Stimulated activated CD4-positive, alpha-beta T cell treated with anti-CD3 and anti-CD28 coated beads, Interleukin-15, amount 100 ng/mL, for 24 hours (primary cell): ENCODE measurements at regions not wholly inside any gene's neighbourhood (a gene's known extent, or its start where the extent isn't known, plus 50 kb on each side); places are given as distances from the start of the nearest gene placed in this dataset.
"Not testable (repeated sequence)": the region's sequence is repeated elsewhere in the genome, so short reads cannot be mapped to it uniquely, and the experiment has no call there.

Experiments used
- DNase-seq: peaks from one replicate; pipeline ENCODE4 v3.0.0-alpha.2; 2020

DNA sequence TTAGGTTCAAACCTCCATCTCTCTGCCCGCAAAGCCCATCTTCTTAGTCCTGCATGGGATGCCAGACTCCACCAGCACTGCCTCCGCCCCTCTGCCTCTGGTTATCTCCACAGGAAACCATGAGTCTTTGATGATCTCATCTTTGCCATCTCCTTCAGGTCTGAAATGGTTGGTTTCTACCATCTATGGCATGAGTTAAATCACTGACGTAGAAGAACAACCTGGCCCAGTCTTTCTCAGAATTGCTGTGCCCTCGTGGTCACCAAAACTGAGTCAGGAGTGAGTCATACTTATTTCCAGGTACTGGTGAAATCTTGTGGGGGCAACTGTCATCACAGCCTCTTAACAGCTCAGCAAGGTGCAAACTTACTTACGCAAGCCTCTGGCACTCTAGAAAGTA, 468.7 kb upstream of the C16orf82 start:
- peak; percentile 80 for DNase-seq

DNA sequence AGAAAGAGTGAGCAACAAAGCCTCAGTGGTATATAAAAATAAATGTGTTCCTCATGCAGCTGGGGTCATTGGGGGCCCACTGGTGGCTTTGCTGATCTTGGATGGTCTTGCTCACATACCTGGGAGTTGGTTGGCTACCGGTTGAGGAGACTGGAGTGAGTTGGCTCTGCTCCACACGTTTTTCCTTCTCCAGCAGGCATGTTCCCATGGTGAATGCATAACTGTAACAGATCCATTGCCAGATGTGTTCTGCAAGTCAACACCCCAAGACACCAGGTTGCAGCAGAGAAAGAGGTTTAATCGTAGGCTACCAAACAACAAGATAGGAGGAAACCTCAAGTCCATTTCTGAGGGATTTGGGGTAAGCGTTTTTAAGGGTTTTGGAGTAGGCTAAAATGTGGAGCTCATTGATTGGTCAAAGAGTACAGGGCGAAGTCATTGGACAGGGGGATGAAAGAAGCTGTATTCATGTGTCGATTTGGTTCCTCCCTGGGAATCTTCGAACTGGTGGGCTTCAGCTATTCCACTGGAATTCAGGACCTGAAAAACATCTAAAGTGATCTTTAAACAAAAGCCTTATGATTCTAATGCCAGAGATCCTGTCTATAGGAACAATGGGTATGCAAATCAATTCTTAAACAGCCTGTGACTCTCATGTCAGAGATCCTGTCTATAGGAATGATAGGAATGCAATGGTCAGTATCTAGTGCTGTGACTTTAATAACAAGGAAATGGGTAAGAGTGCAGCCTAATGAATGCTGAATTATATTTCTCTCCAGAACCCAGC, 467.5 kb upstream of the C16orf82 start:
- no peak for DNase-seq

DNA sequence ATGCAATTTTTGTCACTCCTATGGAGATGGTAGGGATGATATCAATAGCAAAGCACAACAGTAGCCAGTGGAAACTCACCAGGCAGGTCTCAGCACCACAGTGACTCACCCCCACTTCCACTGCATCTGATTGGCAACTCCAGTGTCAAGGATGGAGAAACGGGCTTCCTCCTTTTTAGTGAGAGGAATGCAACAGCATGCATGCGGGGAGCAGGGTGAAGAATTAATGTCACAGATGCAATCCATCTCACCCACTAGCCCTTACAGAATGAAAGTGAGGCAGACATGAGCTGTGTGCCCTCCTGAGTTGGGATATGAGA, 467.0 kb upstream of the C16orf82 start:
- peak; percentile 24 for DNase-seq

DNA sequence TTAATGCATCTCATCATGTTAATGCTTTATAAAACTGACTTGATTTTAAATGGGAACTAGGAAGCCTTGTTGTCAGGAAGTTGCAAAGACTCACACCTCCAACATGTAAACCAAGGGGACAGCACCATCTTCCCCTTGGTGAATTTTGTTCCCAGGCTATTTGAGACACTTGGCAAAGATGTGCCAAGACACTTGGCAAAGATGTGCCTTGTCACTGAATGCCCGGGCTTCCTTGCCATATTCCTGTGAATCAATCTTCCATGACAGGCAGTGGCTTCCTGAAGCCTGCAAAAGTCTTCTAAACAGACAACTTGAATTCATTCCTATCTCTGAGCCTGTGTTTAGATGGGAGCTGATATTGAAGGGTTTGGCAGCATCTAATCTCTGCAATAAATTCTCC, 465.4 kb upstream of the C16orf82 start:
- no peak for DNase-seq

DNA sequence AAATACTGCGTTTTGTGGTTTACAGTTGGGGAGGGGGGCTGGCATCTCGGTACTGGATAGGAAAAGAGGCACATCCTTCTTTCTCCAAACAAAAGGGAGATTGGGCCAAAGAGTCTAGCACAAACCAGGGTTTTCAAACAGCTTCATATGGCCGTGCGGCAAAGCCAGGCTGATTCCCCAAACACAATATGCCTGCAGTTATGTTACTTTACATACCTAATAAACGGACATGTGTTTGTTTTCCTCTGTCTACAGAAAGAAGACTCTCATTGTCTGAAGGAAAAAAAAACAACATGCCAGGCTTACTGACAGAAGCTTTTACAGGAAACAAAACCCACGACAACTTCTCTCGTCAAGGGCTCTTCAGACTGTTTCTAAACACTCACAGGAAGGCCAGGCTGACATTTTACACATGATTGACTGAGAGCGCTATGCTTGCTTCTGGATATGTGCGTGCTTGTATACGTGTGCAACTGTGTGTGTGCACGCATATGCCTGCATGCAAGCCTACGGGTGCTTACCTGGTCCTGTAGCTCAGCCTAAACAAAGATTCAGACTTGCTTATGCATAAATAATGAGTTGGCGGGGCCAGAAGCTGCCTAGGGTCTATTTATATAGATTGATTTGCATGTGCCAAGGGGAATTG, 461.0 kb upstream of the C16orf82 start:
- DNase-seq: no peak

DNA sequence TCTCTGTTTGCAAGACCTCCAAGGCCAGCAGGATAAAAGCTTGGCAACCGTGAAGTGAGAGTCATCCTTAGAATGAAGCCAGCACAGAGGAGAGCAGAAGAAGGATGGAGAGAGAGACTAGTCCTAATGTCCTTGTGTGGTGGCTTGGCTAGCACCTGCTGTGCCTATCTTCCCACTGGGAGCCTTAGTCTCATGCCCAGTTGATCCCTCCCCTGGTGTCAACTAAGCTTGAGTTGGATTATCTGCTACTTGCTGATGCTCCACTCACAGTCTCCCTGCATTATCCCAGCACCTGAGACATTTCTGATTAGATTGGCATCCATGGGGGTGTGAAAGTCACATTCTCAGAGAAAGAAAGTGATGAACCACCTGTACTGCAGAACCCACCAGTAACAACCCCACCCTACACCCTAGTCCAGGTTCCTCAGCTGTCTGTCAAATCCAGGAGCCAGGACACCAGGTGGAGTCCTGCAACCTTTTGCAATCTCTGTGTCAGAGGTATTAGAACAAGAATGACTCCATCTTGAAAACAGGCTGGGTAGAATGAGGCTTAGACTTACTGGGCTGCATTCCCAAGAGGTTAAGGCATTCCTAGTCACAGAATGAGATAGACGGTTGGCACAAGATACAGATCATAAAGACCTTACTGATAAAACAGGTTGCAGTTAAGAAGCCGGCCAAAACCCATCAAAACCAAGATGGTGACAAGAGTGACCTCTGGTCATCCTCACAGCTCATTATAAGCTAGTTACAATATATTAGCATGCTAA, 460.2 kb upstream of the C16orf82 start:
- no peak for DNase-seq

DNA sequence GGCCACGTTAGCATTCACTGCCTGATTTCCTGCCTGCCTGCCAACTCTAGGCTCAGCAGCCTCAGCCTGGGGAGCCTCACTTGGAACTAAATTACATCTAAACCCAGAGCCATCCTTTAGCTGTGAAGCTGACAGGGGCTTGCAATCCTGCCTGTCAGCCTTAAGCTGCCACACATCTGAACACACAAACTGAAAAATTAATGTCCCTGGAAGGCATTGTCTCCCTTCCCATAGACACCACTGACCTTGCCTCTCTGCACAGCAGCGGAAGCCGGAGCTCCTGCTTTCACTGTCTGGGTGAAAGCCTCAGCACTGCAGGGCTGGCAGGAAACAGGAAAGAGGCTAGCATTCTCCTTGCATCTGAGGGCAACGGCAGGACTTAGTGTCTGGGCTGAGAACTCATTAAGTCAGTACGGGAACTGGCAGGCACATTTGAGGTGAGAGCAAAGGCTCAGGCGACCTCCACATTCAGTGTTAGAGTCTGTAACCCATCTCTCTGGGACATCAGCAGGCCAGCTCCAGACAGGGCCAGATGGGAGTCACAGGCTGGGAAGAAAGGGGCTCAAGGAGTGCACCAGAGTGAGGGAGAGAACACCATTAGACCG, 452.4 kb upstream of the C16orf82 start:
- DNase-seq: no peak

DNA sequence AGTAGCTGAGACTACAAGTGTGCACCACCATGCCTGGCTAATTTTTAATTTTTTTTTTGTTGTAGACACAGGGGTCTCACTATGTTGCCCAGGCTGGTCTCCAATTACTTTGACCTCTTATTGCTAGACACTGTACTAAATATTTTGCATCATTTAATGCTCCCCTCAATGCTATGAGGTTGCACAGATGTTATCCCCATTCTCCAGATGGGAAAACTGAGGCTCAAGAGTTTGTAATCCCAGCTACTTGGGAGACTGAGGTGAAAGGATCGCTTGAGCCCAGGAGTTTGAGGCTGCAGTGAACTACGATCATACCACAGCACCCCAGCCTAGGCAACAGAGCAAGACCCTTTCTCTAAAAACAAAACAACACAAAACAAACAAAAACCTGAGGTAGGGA, 443.3 kb upstream of the C16orf82 start:
- DNase-seq: no peak

DNA sequence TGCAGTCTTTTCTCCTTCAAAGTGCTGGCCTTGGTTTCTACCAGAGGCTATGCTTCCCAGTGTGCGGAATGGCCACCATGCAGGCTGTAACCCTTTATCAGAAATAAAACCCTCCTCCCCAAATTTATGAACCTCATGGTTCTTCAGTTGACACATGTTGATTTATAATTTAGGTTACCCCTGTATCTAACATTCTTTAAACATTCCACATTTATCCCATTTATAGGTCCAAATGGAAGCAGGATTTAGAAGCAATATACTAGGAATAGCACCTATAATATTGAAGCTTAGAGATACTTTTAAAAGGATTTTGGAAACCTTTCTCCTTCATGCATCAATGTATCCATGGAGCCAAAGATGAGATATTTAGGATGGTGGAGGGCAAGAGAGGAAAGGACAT, 438.8 kb upstream of the C16orf82 start:
- no peak for DNase-seq

DNA sequence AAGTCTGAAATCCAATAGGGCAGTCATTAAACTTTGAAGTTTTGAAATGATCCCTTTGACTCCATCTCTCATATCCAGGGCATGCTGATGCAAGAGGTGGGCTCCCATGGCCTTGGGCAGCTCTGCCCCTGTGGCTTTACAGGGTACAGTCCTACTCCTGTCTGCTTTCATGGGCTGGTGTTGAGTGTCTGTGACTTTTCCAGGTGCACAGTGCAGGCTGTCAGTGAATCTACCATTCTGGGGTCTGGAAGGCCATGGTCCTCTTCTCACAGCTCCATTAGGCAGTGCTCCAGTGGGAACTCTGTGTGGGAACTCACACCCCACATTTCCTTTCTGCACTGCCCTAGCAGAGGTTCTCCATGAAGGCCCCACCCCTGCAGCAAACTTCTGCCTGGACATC, 435.4 kb upstream of the C16orf82 start:
- DNase-seq: not testable (repeated sequence)

DNA sequence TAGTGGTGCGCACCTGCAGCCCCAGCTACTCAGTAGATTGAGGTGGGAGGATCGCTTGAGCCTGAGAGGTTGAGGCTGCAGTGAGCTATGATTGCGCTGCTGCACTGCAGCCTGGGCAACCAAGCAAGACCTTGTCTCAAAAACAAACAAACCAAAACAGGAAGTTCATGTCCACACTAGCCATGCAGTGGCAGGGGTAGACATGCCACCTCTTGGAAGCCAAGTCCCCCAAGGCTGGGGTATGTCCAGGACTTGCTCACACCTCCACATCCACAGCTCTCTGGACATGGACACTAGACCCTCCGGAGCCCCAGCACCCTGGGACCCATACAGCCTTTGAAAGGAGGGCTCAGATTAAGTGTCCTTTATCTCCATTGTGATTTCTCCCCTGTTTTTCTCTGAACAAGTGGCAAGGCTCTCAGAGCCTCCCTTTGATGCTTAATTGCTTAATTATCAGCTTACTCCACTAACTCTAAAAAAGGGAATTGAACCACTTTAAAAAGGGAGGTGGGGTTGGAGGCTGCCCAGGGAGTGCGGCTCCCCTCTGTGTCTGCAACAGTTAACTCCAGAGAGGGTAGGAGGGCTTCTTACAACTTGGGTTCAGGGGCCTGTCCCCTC, 424.6 kb upstream of the C16orf82 start:
- DNase-seq: no peak

DNA sequence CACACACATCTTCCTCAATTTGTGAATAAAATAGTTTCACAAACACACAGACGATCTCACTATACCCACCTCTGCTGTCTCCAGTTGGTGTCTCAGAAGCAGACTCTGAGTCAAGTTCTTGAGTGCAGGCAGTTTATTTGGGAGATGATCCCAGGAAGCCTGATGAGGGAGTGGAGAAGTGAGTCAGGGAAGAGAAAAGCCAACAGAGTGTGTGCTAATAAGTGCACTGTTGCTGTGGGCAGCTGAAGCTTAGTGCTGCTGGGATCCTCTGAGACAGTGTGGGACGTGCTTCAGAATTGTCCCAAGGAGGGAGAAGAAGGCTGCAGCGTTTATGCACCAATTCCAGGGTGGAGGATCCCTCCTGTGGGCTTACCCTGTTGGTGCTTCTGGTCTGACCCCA, 423.2 kb upstream of the C16orf82 start:
- DNase-seq: no peak

DNA sequence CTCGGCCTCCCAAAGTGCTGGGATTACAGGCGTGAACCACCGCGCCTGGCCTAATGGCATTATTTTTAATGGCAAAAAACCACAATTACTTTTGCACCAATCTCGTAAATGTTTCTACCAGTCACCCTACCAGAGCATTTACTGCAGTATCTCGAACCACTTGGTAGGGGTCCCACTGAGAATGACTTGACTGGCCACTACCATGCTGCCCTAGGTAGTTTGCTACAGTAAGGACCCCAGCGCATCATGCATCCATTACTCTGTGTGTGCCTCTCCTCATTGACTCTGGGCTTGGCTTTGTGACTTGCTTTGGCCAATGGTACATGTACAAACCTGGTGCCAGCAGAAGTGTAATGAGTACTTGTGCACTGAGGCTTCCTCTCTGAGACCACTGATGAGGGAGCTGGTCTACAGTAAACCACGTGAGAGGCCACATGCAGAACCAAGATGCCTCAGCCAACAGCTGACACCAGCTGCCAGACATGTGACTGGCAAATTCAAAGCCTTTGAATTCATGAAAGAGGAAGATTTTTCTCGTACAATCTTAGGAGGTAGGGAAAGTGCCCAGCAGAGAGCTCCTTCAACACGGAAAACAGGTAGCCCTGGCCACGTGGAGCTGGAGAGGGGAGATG, 421.7 kb upstream of the C16orf82 start:
- no peak for DNase-seq

DNA sequence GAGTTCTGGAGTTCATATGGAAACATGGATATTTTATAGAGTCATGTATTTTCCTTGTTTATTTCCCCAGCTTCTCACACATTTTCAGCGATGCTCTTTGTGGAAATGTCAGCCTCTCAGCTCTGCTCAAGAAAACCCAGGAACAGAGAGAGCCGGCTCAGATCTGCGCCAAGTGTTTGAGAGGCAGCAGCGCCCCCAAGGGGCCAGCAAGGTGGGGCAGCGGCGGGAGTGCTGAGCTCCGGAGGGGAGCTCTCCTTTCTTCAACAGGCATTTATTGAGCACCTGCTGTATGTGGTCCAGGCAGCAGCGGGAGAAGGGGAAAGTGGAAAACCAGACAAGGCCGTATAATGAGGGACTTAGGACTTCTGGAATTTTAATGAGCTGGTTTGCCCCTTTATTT, 421.1 kb upstream of the C16orf82 start:
- DNase-seq: peak; percentile 68

DNA sequence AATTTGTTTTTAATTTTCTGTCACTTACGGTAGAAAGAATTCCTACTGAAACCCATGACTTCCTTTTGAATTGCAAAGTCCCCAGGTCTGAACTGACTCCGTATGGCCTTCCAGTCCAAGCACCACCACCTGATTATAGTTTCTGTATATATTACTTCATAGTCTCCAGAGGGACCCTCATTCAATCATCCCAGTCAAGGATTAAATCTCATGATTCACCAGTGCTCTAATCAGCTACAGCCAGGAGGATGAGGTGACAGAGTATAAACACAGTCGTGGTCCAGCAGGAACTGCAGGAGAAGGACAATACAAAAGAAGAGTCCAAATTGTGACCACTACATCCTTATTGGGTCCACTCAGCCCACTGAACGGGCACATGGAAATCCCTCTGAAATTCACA, 418.9 kb upstream of the C16orf82 start:
- no peak for DNase-seq

DNA sequence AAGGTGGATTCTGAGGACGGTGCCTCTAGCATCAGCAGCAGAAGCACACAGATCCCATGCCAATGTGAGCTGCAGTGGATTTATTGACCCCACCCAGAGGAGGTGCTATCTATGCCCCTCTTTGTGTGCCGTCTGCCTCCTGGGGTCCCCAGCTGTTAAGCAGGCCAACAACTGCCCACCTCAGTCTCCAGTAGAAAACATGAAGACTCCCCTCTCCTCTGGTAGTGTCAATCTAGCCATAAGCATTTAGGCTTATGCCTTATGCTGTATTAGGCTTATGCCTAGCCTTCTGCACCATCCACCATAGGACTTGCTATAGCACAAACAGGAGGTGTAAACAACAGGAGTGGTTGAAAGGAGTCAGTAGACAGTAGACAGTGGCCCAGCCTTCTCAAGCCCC, 417.9 kb upstream of the C16orf82 start:
- DNase-seq: no peak

DNA sequence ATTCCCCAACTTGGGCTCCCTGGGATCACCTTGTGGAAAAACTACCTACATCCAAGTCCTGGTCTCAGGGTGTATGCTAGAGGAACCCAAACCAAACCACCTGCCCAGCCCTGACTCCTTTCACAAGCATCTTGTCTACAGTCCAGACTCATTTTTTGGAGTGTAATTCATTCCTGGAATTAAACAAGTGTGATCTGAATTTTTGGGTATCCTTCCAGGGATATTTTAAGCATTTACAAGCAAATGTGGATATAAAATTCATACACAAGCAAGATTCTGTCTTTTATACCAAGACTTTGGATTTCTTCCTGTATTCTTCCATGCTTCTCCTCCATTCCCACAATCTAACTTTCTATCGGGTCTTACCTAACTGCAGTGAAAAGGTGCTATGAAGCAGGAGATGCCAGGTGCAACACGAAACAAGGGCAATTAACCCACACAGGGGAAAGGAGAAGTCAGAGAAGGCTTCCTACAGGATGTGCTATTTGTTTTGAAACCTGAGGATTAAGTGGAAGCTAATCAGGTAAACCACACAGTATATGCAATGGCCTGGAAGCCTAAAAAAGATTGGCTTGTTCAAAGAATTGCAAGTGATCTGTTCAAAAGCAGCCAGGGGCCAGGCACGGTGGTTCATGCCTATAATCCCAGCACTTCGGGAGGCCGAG, 417.2 kb upstream of the C16orf82 start:
- DNase-seq: no peak

DNA sequence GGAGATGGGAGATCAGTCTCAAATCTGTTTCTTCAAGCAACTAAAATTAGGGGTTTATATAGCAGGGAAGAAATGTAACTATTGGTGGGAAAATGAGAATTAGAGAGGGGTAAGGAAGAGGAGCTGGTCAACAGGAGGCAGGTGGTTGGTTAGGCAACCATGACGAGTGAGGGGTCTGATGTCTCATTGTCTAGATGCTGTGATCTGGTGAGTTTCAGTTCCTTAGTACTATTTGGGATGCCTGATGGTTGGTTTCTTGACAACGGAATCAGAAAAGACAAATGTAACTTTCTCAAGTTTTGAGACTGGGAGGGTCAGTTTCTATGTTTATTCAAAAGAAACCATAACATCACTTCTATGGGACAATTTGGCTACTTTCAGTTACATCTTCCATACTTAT, 415.3 kb upstream of the C16orf82 start:
- DNase-seq: no peak

DNA sequence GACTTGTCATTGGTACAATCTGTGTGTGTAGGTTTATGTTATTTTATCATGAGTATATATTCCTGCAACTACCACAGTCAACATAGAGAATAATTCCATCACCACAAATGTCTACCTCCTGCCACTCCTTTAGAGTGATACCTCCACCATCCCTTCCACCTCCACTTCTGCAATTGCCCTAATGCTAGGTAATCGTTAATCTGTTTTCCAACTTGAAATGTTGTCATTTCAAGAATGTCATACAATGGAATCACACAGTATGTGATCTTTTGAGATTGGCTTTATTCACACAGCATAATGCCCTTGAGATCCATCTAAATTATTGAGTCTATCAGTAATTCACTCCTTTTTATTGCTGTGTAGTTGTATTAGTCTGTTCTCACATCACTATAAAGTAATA, 414.8 kb upstream of the C16orf82 start:
- no peak for DNase-seq

DNA sequence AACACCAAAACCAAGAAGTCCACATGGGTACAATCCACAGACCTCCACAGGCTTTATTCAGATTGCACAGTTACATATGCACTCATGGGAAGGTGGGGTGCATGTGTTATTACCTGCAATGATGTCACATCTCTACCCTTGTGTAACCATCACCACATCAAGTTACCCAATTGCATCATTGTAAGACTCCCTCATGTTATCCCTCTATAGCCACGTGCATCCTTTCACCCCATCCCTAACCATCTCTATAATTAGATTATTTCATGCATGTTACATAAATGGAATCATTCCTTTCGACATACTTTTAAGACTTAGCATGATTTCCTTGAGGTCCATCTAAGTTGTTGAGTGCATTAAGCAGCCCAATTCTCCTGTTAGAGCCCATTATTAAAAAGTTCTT, 408.2 kb upstream of the C16orf82 start:
- DNase-seq: no peak

DNA sequence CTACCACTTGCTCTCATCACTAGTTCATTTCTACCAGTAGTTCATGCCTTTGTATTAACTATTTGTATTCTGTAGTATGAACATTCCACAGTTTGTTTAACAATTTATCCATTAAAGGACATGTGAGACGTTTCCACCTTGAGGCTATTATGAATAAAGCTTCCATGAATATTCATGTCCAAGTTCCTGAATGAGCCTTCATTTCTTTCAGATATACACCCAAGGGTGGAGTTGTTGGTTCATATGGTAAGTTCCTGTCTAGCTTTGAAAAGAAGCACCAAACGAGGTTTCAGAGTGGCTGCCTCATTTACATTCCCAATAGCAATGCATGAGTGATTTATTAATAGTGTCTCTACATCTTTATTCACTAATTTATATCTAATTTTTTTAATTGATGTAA, 407.8 kb upstream of the C16orf82 start:
- no peak for DNase-seq

DNA sequence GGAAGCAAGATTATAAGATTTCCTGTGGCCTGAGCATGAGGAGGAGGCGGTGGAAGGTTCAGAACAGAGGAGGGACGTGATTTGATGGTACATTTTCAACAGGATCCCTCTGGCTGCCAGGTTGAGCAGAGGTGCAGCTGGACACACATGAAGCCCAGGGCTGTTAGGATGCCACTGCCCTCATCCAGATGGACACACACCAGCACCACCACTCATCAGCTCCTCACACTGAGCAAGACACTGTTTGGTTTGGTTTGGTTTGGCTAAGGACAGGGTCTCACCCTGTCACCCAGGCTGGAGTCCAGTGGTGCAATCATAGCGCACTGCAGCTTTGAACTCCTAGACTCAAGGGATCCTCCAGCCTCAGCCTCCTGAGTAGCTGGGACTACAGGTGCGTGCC, 402.6 kb upstream of the C16orf82 start:
- no peak for DNase-seq
